ENCODE measurements at regions not wholly inside any gene's neighbourhood (a gene's known extent, or its start where the extent isn't known, plus 50 kb on each side); places are given as distances from the start of the nearest gene placed in this dataset.

DNA sequence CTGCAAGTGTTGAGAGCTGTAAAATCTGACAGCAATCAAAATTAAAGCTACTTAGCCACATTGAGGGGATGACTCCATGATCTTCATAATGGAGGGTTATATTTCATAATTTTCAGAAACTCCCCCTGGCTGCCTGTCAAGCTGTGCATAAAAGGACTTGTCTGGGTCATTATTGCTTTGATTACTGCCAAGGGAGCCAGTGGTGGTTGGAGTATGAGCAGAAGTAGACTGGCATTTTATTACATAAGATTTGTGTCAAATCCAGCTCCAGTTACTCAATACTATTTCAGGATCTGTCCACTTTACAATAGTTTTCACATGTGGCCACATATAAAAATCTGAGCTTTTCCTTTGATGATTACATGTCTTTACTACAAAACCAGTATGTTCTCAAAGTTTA lies 108.9 kb upstream of the SLC5A12 start:
- no peaks in the 10 kb centered on the region for H4K20me1 ChIP-seq (replicated peaks; ENCODE audit: control insufficient read depth, extremely low read depth, insufficient read depth, low read length)
- ChIA-PET CTCF (no interaction called here), POLR2A (no interaction called here)
- dilution Hi-C loops (cut with MboI; ENCODE audit: extremely low pct_ligation_motif_present, low sequenced_read_pairs) (no loop called here), intact Hi-C loops (cut with micrococcal nuclease) (no loop called here)
- BruUV-seq (replicated peaks): no TSS peak
- H3K9ac ChIP-seq (replicated peaks; ENCODE audit: extremely low read depth, insufficient read depth, low read length): no peak overlapping the region
- TF ChIP-seq JUN (IDR thresholded peaks at IDR 0.05; ENCODE audit: borderline replicate concordance, insufficient read depth, insufficient read length, low read depth) (no peak), POLR2AphosphoS5 (IDR thresholded peaks at IDR 0.05; ENCODE audit: insufficient read depth, low read depth, low read length) (no peak), EZH2 (IDR thresholded peaks at IDR 0.05; ENCODE audit: borderline replicate concordance, low read depth, low read length, severe bottlenecking) (no peak), POLR2A (IDR thresholded peaks at IDR 0.05; ENCODE audit: low read depth, low read length) (no peak), FOS (IDR thresholded peaks at IDR 0.05; ENCODE audit: borderline replicate concordance, insufficient read depth, low read length) (no peak), GATA2 (IDR thresholded peaks at IDR 0.05; ENCODE audit: insufficient read depth, insufficient read length, low read depth, low read length) (no peak), MYC (IDR thresholded peaks at IDR 0.05; ENCODE audit: low read depth, low read length) (no peak)
- TF ChIP-seq, protein P1, sequence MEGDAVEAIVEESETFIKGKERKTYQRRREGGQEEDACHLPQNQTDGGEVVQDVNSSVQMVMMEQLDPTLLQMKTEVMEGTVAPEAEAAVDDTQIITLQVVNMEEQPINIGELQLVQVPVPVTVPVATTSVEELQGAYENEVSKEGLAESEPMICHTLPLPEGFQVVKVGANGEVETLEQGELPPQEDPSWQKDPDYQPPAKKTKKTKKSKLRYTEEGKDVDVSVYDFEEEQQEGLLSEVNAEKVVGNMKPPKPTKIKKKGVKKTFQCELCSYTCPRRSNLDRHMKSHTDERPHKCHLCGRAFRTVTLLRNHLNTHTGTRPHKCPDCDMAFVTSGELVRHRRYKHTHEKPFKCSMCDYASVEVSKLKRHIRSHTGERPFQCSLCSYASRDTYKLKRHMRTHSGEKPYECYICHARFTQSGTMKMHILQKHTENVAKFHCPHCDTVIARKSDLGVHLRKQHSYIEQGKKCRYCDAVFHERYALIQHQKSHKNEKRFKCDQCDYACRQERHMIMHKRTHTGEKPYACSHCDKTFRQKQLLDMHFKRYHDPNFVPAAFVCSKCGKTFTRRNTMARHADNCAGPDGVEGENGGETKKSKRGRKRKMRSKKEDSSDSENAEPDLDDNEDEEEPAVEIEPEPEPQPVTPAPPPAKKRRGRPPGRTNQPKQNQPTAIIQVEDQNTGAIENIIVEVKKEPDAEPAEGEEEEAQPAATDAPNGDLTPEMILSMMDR (IDR thresholded peaks at IDR 0.05; ENCODE audit: extremely low read depth in 1 of 2, insufficient read depth in 1 of 2, low read depth in 1 of 2, low read length in 2 of 2): no peak
- TF ChIP-seq, protein P2, sequence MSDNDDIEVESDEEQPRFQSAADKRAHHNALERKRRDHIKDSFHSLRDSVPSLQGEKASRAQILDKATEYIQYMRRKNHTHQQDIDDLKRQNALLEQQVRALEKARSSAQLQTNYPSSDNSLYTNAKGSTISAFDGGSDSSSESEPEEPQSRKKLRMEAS (IDR thresholded peaks at IDR 0.05; ENCODE audit: insufficient read depth, insufficient read length): no peak
- H3K79me2 ChIP-seq (ENCODE audit: control insufficient read depth, insufficient read depth, low read length): no peaks in the 10 kb centered on the region
- H3K9me3 ChIP-seq (replicated peaks; ENCODE audit: control insufficient read depth, insufficient read depth, low read length): no peaks in the 10 kb centered on the region
- no peaks in the 10 kb centered on the region for H3K4me1 ChIP-seq (ENCODE audit: control insufficient read depth, extremely low read depth, insufficient read depth, low read length)
- no peak overlapping the region for H3K4me2 ChIP-seq (ENCODE audit: insufficient read depth, low read length)
- H2AFZ ChIP-seq (ENCODE audit: low read depth, low read length): no peak overlapping the region
- DNase-seq (ENCODE audit: low read depth, low spot score): no peak
- no peaks in the 10 kb centered on the region for H3K36me3 ChIP-seq (ENCODE audit: control insufficient read depth in 2 of 2, extremely low read depth in 1 of 2, insufficient read depth in 2 of 2, low read length in 2 of 2)
- FAIRE-seq: no peak
- no peaks in the 10 kb centered on the region for H3K9me1 ChIP-seq (replicated peaks; ENCODE audit: control insufficient read depth, extremely low read depth, insufficient read depth, low read length)
- no peak overlapping the region for H3K27ac ChIP-seq (ENCODE audit: insufficient read depth, low read depth, low read length)
- H3K27me3 ChIP-seq (ENCODE audit: control insufficient read depth in 2 of 2, insufficient read depth in 2 of 2, low read length in 2 of 2): no peaks in the 10 kb centered on the region
- no peak overlapping the region for H3K4me3 ChIP-seq (replicated peaks in 1 of 3; ENCODE audit: insufficient read depth in 1 of 3, low read depth in 1 of 3, low read length in 3 of 3)

Data from endothelial cell of umbilical vein (primary cell).